GM12875 (cell line): ENCODE measurements at regions not wholly inside any gene's neighbourhood (a gene's known extent, or its start where the extent isn't known, plus 50 kb on each side); places are given as distances from the start of the nearest gene placed in this dataset.

Experiments
- H3K4me3 ChIP-seq: one replicate; pipeline ENCODE4 v1.5.1; 2011; ENCODE audit warnings: low read depth, low read length, control low read depth
- TF ChIP-seq, protein P1 (sequence below): IDR thresholded peaks from 2 replicates; pipeline ENCODE4 v1.5.1; 2011; ENCODE audit warnings: low read depth, mild to moderate bottlenecking, control low read depth, inconsistent platforms, low read length, moderate library complexity, borderline replicate concordance; ENCODE audit not compliant: insufficient read depth

DNA sequence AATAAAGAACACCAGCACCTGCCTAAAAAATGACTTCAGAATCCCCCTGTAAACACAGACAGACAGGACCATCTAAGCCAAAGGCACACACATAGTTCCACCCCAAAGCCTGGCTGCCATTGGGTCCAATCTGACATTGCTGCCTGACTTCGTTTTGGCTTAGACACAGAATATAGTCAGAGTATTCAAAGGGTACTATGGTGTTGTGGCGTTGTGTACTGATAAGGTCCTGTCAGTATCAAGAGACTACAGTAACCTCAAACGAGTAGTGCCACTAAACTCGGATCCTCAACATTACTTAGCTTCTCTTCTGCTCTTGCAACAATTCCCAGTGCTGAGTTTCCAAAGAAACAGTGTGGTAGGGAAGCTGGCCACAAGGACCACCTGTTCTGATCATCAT lies 169.3 kb upstream of the NR5A2 start:
- H3K4me3 ChIP-seq, result no peak overlapping the region
- TF ChIP-seq, protein P1, sequence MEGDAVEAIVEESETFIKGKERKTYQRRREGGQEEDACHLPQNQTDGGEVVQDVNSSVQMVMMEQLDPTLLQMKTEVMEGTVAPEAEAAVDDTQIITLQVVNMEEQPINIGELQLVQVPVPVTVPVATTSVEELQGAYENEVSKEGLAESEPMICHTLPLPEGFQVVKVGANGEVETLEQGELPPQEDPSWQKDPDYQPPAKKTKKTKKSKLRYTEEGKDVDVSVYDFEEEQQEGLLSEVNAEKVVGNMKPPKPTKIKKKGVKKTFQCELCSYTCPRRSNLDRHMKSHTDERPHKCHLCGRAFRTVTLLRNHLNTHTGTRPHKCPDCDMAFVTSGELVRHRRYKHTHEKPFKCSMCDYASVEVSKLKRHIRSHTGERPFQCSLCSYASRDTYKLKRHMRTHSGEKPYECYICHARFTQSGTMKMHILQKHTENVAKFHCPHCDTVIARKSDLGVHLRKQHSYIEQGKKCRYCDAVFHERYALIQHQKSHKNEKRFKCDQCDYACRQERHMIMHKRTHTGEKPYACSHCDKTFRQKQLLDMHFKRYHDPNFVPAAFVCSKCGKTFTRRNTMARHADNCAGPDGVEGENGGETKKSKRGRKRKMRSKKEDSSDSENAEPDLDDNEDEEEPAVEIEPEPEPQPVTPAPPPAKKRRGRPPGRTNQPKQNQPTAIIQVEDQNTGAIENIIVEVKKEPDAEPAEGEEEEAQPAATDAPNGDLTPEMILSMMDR, result no peak

DNA sequence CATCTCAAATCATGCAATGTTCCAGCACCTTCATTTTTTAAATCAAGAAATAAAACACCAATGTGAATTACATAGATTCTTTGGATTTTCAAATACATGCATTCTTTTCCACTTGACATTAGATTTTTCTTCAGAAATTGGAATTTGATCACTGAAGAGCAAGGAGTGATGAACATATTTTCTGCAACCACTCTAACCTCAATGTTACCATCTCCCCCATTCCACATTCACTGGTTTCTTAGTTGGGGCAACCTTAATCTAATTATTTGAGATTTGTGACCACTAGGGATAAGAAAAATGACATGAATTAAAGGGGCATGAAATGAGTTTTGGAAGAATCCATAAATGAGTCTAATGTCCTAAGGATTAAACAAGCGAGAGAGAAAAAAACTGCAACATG lies 168.7 kb upstream of the NR5A2 start:
- TF ChIP-seq, protein P1, result no peak
- no peak overlapping the region for H3K4me3 ChIP-seq

DNA sequence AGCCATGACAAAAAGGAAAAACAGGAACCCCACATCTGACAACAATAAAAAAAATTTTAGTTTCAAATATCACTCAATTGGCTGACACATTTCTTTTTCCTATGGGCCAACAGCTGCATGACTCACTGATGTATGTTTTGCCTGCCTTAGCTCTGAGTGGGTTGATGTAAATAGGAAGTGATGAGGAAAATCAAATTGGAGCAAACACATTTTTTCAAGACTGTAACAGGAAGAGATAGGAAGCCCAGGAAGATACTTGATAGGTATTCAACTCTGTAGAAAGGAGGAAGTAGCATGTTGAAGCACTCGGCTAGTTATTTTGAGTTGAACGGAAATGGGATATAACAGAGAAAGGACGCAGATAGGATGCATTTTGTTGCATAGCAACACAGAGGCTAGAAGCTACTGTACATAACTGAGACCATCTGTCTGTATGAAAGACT lies 168.0 kb upstream of the NR5A2 start:
- TF ChIP-seq, protein P1, result no peak
- no peak overlapping the region for H3K4me3 ChIP-seq

DNA sequence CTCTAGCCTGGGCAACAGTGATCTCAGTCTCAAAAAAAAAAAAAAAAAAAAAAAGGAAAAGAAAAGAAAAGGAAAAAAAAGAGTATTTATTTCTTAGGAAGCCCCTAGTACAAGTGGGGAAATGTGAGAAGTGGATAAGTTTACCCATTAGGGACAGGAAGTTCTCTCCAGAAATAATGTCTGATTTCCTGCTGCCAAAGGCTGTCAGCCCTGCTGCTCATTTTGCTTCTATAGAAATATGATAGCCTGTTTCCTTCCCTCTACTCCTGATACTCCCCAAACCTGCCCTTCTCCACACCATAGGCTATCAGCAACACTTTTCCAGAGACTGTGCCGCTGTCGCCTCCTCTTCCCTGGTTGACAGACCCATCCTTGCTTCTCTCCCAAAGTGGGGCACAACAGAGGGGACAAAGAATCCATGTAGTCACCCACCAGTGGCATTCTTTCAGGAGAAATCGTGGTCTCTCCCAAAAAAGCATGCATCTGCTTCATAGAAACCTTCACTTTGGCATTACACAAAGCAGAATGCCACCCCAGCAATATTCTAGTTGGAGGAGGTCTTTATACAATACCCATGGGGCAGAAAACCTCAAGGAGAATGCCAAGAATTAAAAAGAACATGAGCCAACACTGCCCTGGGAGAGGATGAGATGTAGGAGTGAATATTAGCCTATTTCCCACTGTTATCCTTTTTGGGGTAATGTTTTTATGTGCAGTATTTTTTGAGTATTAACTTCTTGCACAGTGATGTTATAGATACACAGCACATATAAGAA lies 166.3 kb upstream of the NR5A2 start:
- TF ChIP-seq, protein P1, result no peak
- H3K4me3 ChIP-seq, result no peak overlapping the region

DNA sequence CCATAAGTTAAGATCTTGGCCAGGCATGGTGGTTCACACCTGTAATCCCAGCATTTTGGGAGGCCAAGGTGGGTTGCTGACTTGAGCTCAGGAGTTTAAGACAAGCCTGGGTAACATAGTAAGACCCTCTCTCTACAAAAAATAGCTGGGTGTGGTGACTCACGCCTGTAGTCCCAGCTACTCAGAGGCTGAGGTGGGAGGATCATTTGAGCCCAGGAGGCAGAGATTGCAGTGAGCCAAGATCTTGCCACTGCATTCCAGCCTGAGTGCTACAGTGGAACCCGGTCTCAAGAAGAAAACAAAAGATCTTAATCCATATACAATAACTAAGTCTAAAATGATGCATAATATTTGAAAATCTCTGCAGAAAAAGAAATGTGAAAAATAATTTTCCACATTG lies 165.5 kb upstream of the NR5A2 start:
- TF ChIP-seq, protein P1, result no peak
- no peak overlapping the region for H3K4me3 ChIP-seq

DNA sequence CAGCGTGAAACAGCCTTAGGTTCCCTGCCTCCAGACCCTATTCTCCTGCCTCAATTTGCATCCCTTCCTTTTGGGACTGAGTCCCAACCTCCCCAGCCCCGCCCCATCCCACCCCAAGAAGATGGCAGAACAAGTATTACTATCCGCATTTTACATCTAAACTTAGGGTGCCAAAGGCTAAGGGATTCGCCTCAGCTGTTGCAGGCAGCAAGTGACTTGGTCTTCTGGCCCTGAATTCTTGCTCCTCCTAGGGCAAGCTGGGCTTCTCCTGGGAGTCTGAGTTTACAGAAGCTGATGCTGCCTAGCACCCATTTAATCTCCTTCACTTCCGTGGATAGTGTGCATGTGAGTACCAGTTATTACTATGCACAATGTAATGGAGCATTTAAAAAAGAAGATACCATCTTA lies 161.3 kb upstream of the NR5A2 start:
- TF ChIP-seq, protein P1, result no peak
- no peak overlapping the region for H3K4me3 ChIP-seq

DNA sequence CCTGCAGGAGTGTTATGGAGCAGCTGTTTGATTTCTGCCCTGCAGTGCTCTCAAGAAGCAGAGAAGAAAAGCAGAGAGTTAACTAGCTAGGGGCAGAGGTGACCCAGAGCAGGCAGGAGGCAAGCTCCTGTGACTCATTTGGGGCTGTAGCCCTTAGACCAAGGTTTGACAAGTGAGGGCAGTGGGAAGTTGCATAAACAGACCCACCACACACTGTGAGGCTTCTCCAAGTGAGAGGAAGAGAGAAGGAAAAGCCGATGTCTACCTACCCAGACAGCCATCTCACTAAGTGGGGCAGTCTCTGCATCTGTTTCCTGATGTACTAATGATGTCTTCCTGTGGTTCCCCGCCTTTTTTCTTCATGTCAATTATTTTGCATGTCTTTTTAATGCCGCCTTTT lies 159.9 kb upstream of the NR5A2 start:
- TF ChIP-seq, protein P1, result no peak
- H3K4me3 ChIP-seq, result no peak overlapping the region
